Keratinocyte (primary cell): ENCODE measurements at regions not wholly inside any gene's neighbourhood (a gene's known extent, or its start where the extent isn't known, plus 50 kb on each side); places are given as distances from the start of the nearest gene placed in this dataset.

Experiments
- DNase-seq: peaks from one replicate; pipeline ENCODE4 v3.0.0-alpha.2; 2011; ENCODE audit warnings: low read depth, missing footprints, low spot score
- FAIRE-seq: peaks from 2 replicates; lab custom pipeline; 2011; peaks lifted over from hg19 to GRCh38; lab: Jason Lieb, UNC
- H2AFZ ChIP-seq: 2 replicates; pipeline ENCODE4 v1.6.0; 2012; ENCODE audit warnings: low read length, control low read depth, inconsistent platforms; ENCODE audit not compliant: control insufficient read depth
- H3K27ac ChIP-seq: 2 replicates; pipeline ENCODE4 v1.5.1; 2011; ENCODE audit warnings: low read length; ENCODE audit not compliant: control insufficient read depth, insufficient read depth
- H3K27me3 ChIP-seq: 3 replicates; pipeline ENCODE4 v1.6.0; 2011; ENCODE audit warnings: low read length; ENCODE audit not compliant: control insufficient read depth, insufficient read depth; ENCODE audit errors: extremely low read depth
- H3K36me3 ChIP-seq, 2 experiments: 2 replicates in 1 of 2; 3 replicates in 1 of 2; pipeline ENCODE4 v1.5.1; 2011; ENCODE audit warnings: low read length in 2 of 2, mild to moderate bottlenecking in 1 of 2; ENCODE audit not compliant: control insufficient read depth in 2 of 2, insufficient read depth in 2 of 2; ENCODE audit errors: extremely low read depth in 1 of 2
- H3K4me1 ChIP-seq: 3 replicates; pipeline ENCODE4 v1.5.1; 2011; ENCODE audit warnings: low read length; ENCODE audit not compliant: control insufficient read depth, insufficient read depth; ENCODE audit errors: extremely low read depth
- H3K4me2 ChIP-seq: 3 replicates; pipeline ENCODE4 v1.6.0; 2011; ENCODE audit warnings: low read depth, low read length; ENCODE audit not compliant: control insufficient read depth, insufficient read depth; ENCODE audit errors: extremely low read depth
- H3K4me3 ChIP-seq, 3 experiments: fragments of 200-600 bp in 1 of 3; sonication (generic) in 1 of 3; 2 replicates in 2 of 3; 3 replicates in 1 of 3; pipeline ENCODE4 v1.5.1; 2011 to 2016; ENCODE audit warnings: low read length in 3 of 3, mild to moderate bottlenecking in 3 of 3, control low read depth in 2 of 3, inconsistent platforms in 1 of 3, low read depth in 1 of 3, mixed read lengths in 1 of 3, mixed run types in 1 of 3, moderate library complexity in 1 of 3; ENCODE audit not compliant: control insufficient read depth in 2 of 3, insufficient read depth in 2 of 3; ENCODE audit errors: extremely low read depth in 1 of 3
- H3K79me2 ChIP-seq: 2 replicates; pipeline ENCODE4 v1.6.0; 2012; ENCODE audit warnings: low read length; ENCODE audit not compliant: control insufficient read depth, insufficient read depth
- H3K9ac ChIP-seq: 3 replicates; pipeline ENCODE4 v1.6.0; 2011; ENCODE audit warnings: low read length; ENCODE audit not compliant: control insufficient read depth, insufficient read depth; ENCODE audit errors: extremely low read depth
- H3K9me1 ChIP-seq: 3 replicates; pipeline ENCODE4 v1.6.0; 2011; ENCODE audit warnings: low read length; ENCODE audit not compliant: control insufficient read depth, insufficient read depth; ENCODE audit errors: extremely low read depth
- H3K9me3 ChIP-seq: 2 replicates; pipeline ENCODE4 v1.5.1; 2012; ENCODE audit warnings: low read depth, low read length; ENCODE audit not compliant: control insufficient read depth
- H4K20me1 ChIP-seq: 3 replicates; pipeline ENCODE4 v1.6.0; 2011; ENCODE audit warnings: low read length; ENCODE audit not compliant: control insufficient read depth, insufficient read depth; ENCODE audit errors: extremely low read depth
- EZH2 ChIP-seq: IDR thresholded peaks from one replicate; pipeline ENCODE4 v1.6.1; 2012; ENCODE audit warnings: inconsistent platforms, mild to moderate bottlenecking, low read length, moderate library complexity
- dilution Hi-C: fragments of 300-500 bp; cut with MboI; formaldehyde crosslinking; loops from one replicate; pipeline ENCODE4 v1.7.0; 2020; ENCODE audit warnings: low sequenced_read_pairs; ENCODE audit not compliant: extremely low pct_ligation_motif_present
- TF ChIP-seq, protein P1 (sequence below), 3 experiments: IDR thresholded peaks in 1 of 3; conservative IDR thresholded peaks in 1 of 3; optimal IDR thresholded peaks in 1 of 3; 2 replicates in 2 of 3; 3 replicates in 1 of 3; pipeline versions ENCODE3 to v1.5.1; 2011; ENCODE audit warnings: low read length in 3 of 3, mild to moderate bottlenecking in 3 of 3, moderate library complexity in 2 of 3, control low read depth in 1 of 3, inconsistent platforms in 1 of 3; ENCODE audit not compliant: insufficient read depth in 2 of 3; ENCODE audit errors: extremely low read depth in 1 of 3

DNA sequence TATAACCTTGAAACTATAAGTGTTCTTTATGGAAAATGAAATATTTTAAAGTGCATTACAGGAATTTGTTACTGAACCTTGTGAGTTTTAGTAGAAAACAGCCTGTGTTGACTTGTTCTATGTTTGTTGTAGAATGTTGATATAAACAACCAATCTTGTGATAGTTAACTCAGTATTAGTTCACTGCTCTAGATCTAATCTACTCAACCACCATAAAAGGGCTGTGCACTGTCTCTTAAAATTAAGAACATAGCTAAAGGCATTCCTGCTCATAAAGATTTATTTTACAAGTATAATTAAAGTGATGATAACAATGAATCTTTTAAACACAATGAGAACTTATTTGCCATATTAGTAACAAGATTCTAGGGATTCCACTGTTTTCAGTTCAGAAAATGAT, 110.5 kb upstream of the KLF7 start:
- no peak overlapping the region for H3K9ac ChIP-seq
- H3K9me1 ChIP-seq: no peaks in the 10 kb centered on the region
- H3K4me3 ChIP-seq: no peak overlapping the region
- H2AFZ ChIP-seq: no peak overlapping the region
- no peaks in the 10 kb centered on the region for H3K9me3 ChIP-seq
- dilution Hi-C loops: no loop called here
- FAIRE-seq (no peak), DNase-seq (no peak)
- H4K20me1 ChIP-seq: no peaks in the 10 kb centered on the region
- TF ChIP-seq, protein P1, sequence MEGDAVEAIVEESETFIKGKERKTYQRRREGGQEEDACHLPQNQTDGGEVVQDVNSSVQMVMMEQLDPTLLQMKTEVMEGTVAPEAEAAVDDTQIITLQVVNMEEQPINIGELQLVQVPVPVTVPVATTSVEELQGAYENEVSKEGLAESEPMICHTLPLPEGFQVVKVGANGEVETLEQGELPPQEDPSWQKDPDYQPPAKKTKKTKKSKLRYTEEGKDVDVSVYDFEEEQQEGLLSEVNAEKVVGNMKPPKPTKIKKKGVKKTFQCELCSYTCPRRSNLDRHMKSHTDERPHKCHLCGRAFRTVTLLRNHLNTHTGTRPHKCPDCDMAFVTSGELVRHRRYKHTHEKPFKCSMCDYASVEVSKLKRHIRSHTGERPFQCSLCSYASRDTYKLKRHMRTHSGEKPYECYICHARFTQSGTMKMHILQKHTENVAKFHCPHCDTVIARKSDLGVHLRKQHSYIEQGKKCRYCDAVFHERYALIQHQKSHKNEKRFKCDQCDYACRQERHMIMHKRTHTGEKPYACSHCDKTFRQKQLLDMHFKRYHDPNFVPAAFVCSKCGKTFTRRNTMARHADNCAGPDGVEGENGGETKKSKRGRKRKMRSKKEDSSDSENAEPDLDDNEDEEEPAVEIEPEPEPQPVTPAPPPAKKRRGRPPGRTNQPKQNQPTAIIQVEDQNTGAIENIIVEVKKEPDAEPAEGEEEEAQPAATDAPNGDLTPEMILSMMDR (optimal IDR thresholded peaks at IDR 0.05 in 1 of 3, IDR thresholded peaks at IDR 0.05 in 1 of 3, conservative IDR thresholded peaks at IDR 0.05 in 1 of 3; ENCODE audit: extremely low read depth in 1 of 3, insufficient read depth in 2 of 3, low read length in 3 of 3): no peak
- TF ChIP-seq EZH2: no peak
- no peak overlapping the region for H3K4me2 ChIP-seq
- H3K27ac ChIP-seq: no peak overlapping the region
- H3K79me2 ChIP-seq: no peaks in the 10 kb centered on the region
- no peaks in the 10 kb centered on the region for H3K4me1 ChIP-seq
- no peaks in the 10 kb centered on the region for H3K36me3 ChIP-seq
- H3K27me3 ChIP-seq: no peaks in the 10 kb centered on the region

DNA sequence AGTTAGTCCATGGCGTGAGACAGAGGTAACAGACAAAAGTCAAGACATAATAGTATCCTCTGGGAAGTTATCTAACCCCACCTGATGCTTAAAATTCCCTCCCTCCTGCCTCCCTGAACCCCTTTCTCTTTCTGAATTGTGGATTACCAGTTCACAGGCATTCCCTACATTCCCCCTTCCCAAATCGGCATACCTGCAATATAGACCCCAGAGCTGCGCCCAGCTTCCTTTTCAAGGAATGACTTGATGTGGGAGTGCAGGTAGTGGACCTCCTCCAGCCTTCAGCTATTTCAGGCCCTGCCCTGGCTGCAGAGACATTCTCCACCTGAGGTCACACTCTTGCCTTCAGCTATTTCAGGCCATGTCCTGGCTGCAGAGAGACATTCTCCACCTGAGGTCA, 111.1 kb upstream of the KLF7 start:
- H3K27me3 ChIP-seq: no peaks in the 10 kb centered on the region
- no peak overlapping the region for H3K4me3 ChIP-seq
- FAIRE-seq (no peak), DNase-seq (no peak)
- H3K4me1 ChIP-seq: no peaks in the 10 kb centered on the region
- H3K9ac ChIP-seq: no peak overlapping the region
- H4K20me1 ChIP-seq: no peaks in the 10 kb centered on the region
- no peaks in the 10 kb centered on the region for H3K9me1 ChIP-seq
- TF ChIP-seq, protein P1 (optimal IDR thresholded peaks at IDR 0.05 in 1 of 3, IDR thresholded peaks at IDR 0.05 in 1 of 3, conservative IDR thresholded peaks at IDR 0.05 in 1 of 3; ENCODE audit: extremely low read depth in 1 of 3, insufficient read depth in 2 of 3, low read length in 3 of 3): no peak
- dilution Hi-C loops: no loop called here
- H3K79me2 ChIP-seq: no peaks in the 10 kb centered on the region
- no peak overlapping the region for H3K4me2 ChIP-seq
- no peak overlapping the region for H2AFZ ChIP-seq
- H3K9me3 ChIP-seq: no peaks in the 10 kb centered on the region
- H3K27ac ChIP-seq: no peak overlapping the region
- no peaks in the 10 kb centered on the region for H3K36me3 ChIP-seq
